Naive B cell (primary cell): ENCODE measurements at regions not wholly inside any gene's neighbourhood (a gene's known extent, or its start where the extent isn't known, plus 50 kb on each side); places are given as distances from the start of the nearest gene placed in this dataset.
"Not testable (repeated sequence)": the region's sequence is repeated elsewhere in the genome, so short reads cannot be mapped to it uniquely, and the experiment has no call there.

Experiments used
- ATAC-seq, 2 donors: fragments of 150-1000 bp; cut with Tn5 transposase; 2 replicates each; pipeline ENCODE4 v1.10.0; 2021; ENCODE audit warnings: low read depth in 2 of 2, mild to moderate bottlenecking in 2 of 2, moderate library complexity in 2 of 2
- DNase-seq: peaks from one replicate; pipeline ENCODE4 v3.0.0; 2022
- H3K27ac Mint-ChIP-seq, 6 donors: one replicate each; pipeline ENCODE4 v1.8.0; 2020 to 2022; ENCODE audit warnings: mild to moderate bottlenecking in 6 of 6, mixed read lengths in 6 of 6, moderate library complexity in 5 of 6, inconsistent platforms in 2 of 6
- H3K27me3 Mint-ChIP-seq, 3 donors: one replicate each; pipeline ENCODE4 v1.8.0; 2021 to 2022; ENCODE audit warnings: mixed read lengths in 3 of 3, mild to moderate bottlenecking in 1 of 3
- H3K36me3 Mint-ChIP-seq, 2 donors: one replicate each; pipeline ENCODE4 v1.8.0; 2020 to 2022; ENCODE audit warnings: mixed read lengths in 2 of 2, inconsistent platforms in 1 of 2, mild to moderate bottlenecking in 1 of 2
- H3K4me1 Mint-ChIP-seq, 3 donors: one replicate each; pipeline ENCODE4 v1.8.0; 2020 to 2022; ENCODE audit warnings: mixed read lengths in 3 of 3, inconsistent platforms in 1 of 3, mild to moderate bottlenecking in 1 of 3, moderate library complexity in 1 of 3
- H3K4me3 Mint-ChIP-seq, 8 donors: one replicate each; pipeline ENCODE4 v1.8.0; 2020 to 2022; ENCODE audit warnings: mild to moderate bottlenecking in 8 of 8, mixed read lengths in 8 of 8, moderate library complexity in 8 of 8, inconsistent platforms in 2 of 8
- H3K9me3 Mint-ChIP-seq, 7 donors: one replicate each; pipeline ENCODE4 v1.8.0; 2020 to 2022; ENCODE audit warnings: mixed read lengths in 7 of 7, mild to moderate bottlenecking in 5 of 7, inconsistent platforms in 2 of 7, moderate library complexity in 1 of 7

DNA sequence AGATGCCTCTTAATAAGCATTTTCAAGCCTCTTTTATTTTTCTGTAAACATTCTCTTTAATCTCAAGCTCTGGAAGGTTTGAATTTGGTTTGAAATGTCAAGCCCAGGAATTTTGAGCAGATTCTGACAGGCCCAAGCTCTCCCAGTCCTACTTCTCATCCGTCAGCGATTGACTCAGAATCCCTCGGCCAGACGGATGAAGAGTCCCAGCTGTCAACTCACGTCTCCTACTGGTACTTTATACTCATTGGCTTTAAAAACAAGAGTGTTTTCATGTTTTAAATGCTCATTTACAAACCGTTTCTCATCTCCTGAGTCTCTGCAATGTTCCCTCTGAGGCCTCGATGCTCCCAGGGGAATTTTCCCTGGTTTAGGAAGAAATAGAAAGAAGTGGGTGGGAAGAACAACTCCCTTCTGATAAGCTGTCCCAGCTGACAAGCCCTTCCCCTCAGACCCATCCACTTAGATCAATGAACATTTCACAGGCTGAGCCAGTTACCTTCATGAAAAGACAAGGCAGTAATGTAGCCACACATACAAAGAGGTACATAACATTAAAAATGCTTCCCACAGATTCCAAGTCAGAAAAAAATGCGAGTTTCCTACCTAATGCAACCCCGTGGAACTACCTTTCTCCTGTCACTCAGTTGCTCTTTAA lies 478.2 kb upstream of the DPH6 start:
- Mint-ChIP-seq H3K4me3 (no peak overlapping the region), H3K27me3 (no peaks in the 10 kb centered on the region), H3K4me1 (no peaks in the 10 kb centered on the region), H3K27ac (no peak overlapping the region), H3K36me3 (no peaks in the 10 kb centered on the region), H3K9me3 (peaks cover 0 to 4% (median 0%) of the 10 kb centered on the region in 7 donors)
- no peak for DNase-seq
- ATAC-seq: no peak

DNA sequence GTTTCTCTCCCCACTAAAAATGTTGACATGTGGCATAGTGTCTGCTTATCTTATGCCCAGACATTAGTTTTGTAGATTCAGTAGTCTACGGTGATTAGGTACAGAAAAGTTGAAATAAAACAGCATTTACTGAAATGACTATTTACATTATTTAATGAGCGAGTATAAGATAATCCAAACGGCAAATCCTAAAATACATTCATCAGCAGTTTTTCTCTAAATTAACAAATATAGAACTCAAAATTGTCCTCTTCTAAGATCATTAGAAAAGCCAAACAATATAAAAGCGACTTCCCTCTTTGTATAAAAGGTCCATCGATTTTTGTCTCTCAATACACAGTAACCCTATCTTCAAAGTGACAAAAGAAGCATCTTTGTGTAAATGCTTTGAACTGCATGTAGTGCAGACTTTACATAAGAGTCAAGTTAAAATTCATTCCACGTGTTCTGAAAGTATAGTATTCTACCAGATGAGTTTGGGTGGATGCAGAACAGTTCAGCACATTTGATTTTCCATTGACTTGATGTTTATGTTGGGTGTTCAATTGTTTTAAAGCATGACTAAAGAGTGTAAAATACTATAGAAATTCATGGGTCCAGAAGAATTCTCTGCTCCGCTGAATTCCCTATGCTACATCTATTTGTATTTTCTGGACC lies 480.8 kb upstream of the DPH6 start:
- Mint-ChIP-seq H3K27ac (no peak overlapping the region), H3K27me3 (no peaks in the 10 kb centered on the region), H3K4me1 (no peaks in the 10 kb centered on the region), H3K36me3 (no peaks in the 10 kb centered on the region), H3K4me3 (no peak overlapping the region), H3K9me3 (peaks cover 0 to 4% (median 0%) of the 10 kb centered on the region in 7 donors)
- DNase-seq (no peak), ATAC-seq (no peak)

DNA sequence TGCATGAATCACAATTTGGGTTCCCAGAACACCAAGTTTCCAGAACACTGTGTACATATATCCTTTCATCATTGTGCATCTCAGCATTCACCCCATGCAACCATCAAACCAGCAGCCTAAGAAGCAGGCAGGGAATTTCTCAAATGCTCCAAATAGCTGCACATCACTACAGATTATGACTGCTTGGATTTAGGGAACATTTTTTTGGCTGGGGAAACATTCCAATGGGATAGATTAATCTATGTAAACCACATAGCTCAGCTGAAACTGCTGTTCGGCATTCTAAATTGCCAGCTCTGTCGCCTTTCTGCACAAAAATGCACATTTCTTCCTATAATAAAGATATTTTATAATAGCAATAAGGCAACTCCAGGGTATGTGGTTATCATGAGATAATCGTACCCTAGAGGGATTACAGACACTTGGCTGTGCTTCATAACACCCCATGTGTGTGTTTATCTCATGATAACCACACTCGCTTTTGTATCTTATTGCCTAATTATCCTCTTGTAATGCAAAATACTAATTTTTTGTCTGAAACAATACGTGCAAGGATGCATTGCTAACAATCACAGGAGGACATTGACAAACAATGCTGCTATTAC lies 483.7 kb upstream of the DPH6 start:
- DNase-seq: no peak
- Mint-ChIP-seq H3K4me3 (no peak overlapping the region), H3K36me3 (no peaks in the 10 kb centered on the region), H3K9me3 (peaks cover 0 to 6% (median 5%) of the 10 kb centered on the region in 7 donors), H3K27me3 (no peaks in the 10 kb centered on the region), H3K27ac (no peak overlapping the region), H3K4me1 (no peaks in the 10 kb centered on the region)
- ATAC-seq: no peak

DNA sequence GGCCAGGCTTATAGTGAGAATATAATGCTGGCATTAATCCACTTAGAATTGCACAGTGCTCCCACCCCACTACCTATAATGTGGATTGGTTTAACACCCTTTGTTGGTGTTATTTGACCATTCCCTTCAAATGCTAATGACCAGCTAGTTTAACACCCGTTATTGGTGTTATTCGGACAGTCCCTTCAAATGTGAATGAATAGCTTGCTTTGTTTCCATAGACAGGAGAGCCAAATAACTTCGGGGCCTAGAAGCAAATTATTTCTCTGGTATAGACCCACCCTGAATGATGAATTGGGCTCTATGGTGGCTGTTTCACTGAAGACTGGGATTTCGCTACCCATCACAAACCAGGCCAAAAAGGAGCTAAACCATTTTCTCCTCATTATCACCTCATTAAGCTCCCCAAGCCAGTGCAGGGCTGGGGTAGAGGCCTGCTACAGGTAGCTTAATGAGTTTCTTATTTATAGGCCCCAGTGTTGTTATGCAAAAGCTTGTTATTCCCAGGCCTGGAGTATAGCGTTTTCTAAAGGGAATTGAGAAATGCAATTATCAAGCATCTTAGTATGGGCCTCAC lies 494.1 kb upstream of the DPH6 start:
- DNase-seq (no peak), ATAC-seq (no peak)
- Mint-ChIP-seq H3K4me3 (no peak overlapping the region), H3K27ac (no peak overlapping the region), H3K36me3 (no peaks in the 10 kb centered on the region), H3K9me3 (peaks cover 0 to 18% (median 6%) of the 10 kb centered on the region in 7 donors), H3K4me1 (no peaks in the 10 kb centered on the region), H3K27me3 (no peaks in the 10 kb centered on the region)

DNA sequence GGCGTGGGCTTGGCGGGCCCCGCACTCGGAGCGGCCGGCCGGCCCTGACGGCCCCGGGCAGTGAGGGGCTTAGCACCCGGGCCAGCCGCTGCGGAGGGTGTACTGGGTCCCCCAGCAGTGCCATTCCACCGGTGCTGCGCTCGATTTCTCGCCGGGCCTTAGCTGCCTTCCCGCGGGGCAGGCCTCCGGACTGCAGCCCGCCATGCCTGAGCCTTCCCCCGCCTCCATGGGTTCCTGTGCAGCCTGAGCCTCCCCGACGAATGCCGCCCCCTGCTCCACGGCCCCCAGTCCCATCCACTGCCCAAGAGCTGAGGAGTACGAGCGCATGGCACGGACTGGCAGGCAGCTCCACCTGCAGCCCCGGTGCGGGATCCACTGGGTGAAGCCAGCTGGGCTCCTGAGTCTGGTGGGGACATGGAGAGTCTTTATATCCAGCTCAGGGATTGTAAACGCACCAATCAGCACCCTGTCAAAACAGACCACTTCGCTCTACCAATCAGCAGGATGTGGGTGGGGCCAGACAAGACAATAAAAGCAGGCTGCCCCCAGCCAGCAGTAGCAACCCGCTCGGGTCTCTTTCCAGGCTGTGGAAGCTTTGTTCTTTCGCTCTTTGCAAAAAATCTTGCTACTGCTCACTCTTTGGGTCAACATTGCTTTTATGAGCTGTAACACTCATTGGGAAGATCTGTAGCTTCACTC lies 501.2 kb upstream of the DPH6 start:
- ATAC-seq, H3K27ac Mint-ChIP-seq, DNase-seq, H3K27me3 Mint-ChIP-seq, H3K36me3 Mint-ChIP-seq, H3K4me1 Mint-ChIP-seq, H3K4me3 Mint-ChIP-seq: not testable (repeated sequence)
- peaks cover 0 to 10% (median 5%) of the 10 kb centered on the region in 7 donors for H3K9me3 Mint-ChIP-seq

DNA sequence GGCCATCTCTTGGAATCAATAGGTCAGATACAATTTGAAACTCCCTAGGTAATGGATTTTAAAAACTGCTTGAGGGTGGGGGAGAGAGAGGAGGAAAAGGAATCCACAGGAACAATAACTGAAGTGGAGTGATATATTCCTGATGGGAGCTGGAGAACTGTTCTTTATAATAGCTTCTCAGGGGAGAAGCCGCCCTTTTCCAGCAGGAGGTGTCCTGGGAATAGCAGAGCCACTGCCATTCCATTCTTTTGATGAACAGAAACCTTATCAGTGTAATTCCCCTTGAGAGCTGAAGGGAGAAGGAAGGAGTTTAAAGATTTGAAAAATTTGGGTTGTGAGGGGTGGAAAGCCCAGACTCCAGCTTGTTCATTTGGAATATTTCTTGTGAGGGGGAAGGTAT lies 504.9 kb upstream of the DPH6 start:
- H3K27me3 Mint-ChIP-seq: no peaks in the 10 kb centered on the region
- H3K4me1 Mint-ChIP-seq: no peaks in the 10 kb centered on the region
- no peaks in the 10 kb centered on the region for H3K36me3 Mint-ChIP-seq
- H3K4me3 Mint-ChIP-seq: no peak overlapping the region
- ATAC-seq (no peak), DNase-seq (no peak)
- peaks cover 0 to 3% (median 0%) of the 10 kb centered on the region in 7 donors for H3K9me3 Mint-ChIP-seq
- H3K27ac Mint-ChIP-seq: no peak overlapping the region

DNA sequence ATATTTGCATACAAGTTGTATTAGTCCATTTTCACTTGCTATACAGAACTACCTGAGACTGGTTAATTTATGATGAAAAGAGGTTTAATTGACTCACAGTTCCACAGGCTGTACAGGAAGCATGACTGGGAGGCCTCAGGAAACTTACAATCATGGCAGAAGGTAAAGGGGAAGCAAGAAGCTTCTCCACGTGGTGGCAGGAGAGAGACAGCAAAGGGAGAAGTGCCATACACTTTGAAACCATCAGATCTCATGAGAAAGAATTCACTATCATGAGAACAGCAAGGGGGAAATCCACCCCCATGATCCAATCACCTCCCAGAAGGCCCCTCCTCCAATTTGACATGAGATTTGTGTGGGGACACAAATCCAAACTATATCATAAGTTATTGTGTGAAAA lies 506.7 kb upstream of the DPH6 start:
- not testable (repeated sequence) for H3K9me3 Mint-ChIP-seq, ATAC-seq, H3K27me3 Mint-ChIP-seq, H3K27ac Mint-ChIP-seq, DNase-seq, H3K4me1 Mint-ChIP-seq, H3K36me3 Mint-ChIP-seq, H3K4me3 Mint-ChIP-seq

DNA sequence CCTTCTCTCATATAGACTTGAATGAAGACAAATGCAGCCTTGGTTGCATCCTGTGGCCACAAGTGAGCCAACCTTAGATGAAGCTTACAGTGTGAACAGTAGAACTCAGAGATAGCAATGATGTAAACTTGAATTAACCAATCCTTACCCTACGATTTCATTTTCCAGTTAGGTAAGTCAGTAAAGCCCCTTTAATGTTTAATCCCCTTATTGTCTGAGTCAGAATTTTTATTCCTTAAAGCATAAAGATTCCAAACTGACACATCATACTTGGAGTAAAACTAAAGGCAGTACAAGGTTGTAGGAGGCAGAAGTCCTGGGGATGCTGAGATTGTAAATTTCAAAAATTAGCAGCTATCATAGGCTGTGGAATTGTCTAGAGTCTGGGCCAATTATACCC lies 507.8 kb upstream of the DPH6 start:
- DNase-seq (no peak), ATAC-seq (no peak)
- no peaks in the 10 kb centered on the region for H3K4me1 Mint-ChIP-seq
- no peaks in the 10 kb centered on the region for H3K36me3 Mint-ChIP-seq
- H3K27ac Mint-ChIP-seq: no peak overlapping the region
- no peak overlapping the region for H3K4me3 Mint-ChIP-seq
- peaks cover 0 to 6% (median 0%) of the 10 kb centered on the region in 7 donors for H3K9me3 Mint-ChIP-seq
- no peaks in the 10 kb centered on the region for H3K27me3 Mint-ChIP-seq

DNA sequence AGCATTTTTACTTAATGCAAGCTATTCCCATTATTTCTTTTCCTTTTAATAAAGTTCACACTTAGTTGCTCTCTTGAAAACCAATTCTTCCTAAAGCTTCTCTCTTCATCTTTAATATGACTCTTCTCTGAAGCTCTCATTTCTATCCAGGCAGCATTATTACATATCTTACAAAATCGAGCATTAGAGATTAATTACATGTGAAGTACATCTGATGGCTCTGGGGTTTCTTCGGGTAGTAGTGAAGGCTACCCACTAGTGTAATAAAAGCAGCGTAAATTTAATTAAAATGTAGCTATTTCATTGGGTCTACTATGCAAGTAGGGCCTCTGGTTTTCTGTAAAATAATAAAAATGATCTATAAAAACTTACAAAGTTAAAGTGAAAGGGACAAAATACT lies 513.6 kb upstream of the DPH6 start:
- H3K4me1 Mint-ChIP-seq: no peaks in the 10 kb centered on the region
- DNase-seq (no peak), ATAC-seq (no peak)
- no peaks in the 10 kb centered on the region for H3K27me3 Mint-ChIP-seq
- H3K9me3 Mint-ChIP-seq: peaks cover 0 to 6% (median 2%) of the 10 kb centered on the region in 7 donors
- H3K4me3 Mint-ChIP-seq: no peak overlapping the region
- no peaks in the 10 kb centered on the region for H3K36me3 Mint-ChIP-seq
- no peak overlapping the region for H3K27ac Mint-ChIP-seq

DNA sequence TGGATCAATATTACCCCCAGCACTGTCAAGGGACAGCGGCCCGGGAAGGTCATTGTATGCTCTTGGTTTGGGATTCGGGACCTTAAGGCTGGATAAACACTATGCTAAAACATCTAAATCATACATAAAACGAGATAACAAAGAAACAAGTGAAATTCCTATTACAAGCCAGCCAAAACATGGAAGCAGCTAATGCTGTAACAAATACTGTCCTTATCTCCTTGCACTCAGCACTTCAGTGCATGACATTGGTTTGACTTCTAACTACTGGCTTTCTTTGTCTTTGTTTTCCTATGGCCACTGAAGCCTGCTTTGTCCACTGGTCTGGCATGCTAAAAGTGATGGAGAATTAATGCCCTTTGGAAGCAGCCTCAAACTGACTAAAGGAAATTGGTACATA lies 516.4 kb upstream of the DPH6 start:
- H3K36me3 Mint-ChIP-seq: no peaks in the 10 kb centered on the region
- H3K4me3 Mint-ChIP-seq: no peak overlapping the region
- H3K4me1 Mint-ChIP-seq: no peaks in the 10 kb centered on the region
- ATAC-seq: no peak
- H3K27ac Mint-ChIP-seq: no peak overlapping the region
- H3K27me3 Mint-ChIP-seq: no peaks in the 10 kb centered on the region
- peaks cover 0 to 6% (median 2%) of the 10 kb centered on the region in 7 donors for H3K9me3 Mint-ChIP-seq
- DNase-seq: no peak

DNA sequence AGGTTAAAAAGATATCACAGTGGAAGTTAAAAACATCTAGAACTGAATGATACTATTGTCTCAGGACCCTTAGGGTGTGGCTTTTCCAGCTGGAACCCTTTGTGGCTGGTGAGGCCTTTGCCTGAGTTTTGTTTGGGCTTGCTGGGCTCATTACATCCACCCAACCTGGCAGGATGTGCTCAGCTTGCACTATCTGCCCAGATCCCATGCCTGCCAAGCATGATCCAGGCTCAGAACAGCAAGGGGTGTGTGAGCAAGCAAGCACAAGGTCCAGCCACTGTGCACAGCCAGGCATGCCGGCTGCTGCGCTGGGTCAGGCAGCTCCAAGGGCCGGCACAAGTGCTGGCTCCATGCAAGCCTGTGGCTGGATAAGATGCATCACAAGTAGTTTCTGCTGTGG lies 512.7 kb upstream of the CDIN1 start:
- no peak for DNase-seq
- no peaks in the 10 kb centered on the region for H3K27me3 Mint-ChIP-seq
- no peak overlapping the region for H3K4me3 Mint-ChIP-seq
- no peaks in the 10 kb centered on the region for H3K4me1 Mint-ChIP-seq
- no peak overlapping the region for H3K27ac Mint-ChIP-seq
- ATAC-seq: no peak
- no peaks in the 10 kb centered on the region for H3K36me3 Mint-ChIP-seq
- H3K9me3 Mint-ChIP-seq: peaks cover 0 to 4% (median 2%) of the 10 kb centered on the region in 7 donors

DNA sequence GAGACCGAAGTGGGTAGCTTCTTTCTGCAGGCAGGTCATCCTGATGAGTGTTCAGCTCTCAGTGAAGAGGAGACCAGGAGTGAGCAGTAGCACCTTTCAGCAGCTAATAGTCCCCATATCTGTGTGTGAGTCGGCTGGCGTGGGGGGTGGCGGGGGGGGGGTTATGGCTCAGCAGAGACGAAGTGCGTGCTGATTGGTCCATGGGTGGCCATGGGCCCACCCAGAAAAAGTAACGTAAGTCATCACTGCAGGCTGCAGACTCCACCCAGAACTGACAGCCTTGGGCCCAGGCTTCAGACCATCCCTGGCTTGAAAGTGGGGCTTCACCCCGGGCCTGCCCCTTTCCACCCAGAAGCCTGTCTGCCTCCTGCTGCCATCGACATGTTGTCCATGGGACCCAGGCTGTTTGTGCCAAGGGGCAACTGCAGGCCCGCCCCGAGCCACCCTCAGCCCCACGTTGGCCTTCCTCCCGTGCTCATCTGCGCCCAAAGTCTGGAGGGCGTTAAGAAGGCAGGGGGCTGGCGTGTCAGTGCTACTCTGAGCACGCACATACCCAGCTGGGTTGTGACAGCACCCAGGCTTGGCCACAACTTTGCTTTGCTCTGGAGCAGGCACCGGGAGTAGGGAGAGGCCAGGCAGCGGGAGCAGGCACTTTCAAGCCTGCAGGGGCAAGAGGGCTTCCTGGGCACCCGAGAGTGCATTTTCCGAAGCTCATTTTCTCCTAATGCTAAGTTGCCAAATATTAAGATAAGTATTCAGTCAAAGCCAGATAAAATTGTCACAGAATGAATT lies 511.7 kb upstream of the CDIN1 start:
- Mint-ChIP-seq H3K27me3 (no peaks in the 10 kb centered on the region), H3K9me3 (peaks cover 0 to 5% (median 2%) of the 10 kb centered on the region in 7 donors), H3K36me3 (no peaks in the 10 kb centered on the region), H3K27ac (no peak overlapping the region), H3K4me1 (no peaks in the 10 kb centered on the region), H3K4me3 (no peak overlapping the region)
- ATAC-seq (no peak), DNase-seq (no peak)

DNA sequence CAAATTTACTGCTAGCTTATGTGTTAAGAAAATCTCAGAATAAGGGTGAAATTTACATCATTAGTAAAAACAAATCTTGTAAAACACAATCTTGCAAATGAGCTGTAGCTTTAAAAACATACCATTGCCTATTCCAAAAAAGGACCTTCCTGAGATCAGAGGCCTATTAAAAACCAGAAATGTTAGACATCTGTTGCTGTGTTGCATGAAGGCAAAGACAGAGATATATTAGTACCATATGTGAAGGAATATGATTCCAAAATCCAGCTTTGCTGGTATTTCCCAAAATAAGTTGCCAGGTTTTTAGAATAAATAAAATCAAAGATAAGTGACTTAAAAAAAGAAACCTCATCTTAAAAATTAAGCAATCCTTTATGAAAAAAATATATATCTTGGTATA lies 504.1 kb upstream of the CDIN1 start:
- no peak overlapping the region for H3K27ac Mint-ChIP-seq
- H3K27me3 Mint-ChIP-seq: no peaks in the 10 kb centered on the region
- H3K9me3 Mint-ChIP-seq: peaks cover 1 to 14% (median 6%) of the 10 kb centered on the region in 7 donors
- DNase-seq: no peak
- ATAC-seq: no peak
- H3K36me3 Mint-ChIP-seq: no peaks in the 10 kb centered on the region
- H3K4me3 Mint-ChIP-seq: no peak overlapping the region
- no peaks in the 10 kb centered on the region for H3K4me1 Mint-ChIP-seq
